SK-N-SH treated with all-trans-retinoic acid at 6 μM for 48 hours (cell line): ENCODE measurements at regions not wholly inside any gene's neighbourhood (a gene's known extent, or its start where the extent isn't known, plus 50 kb on each side); places are given as distances from the start of the nearest gene placed in this dataset.

Experiments
- ATAC-seq: fragments of 200-7000 bp; cut with Tn5 transposase; 3 replicates; pipeline ENCODE4 v1.9.1; 2020; ENCODE audit warnings: mild to moderate bottlenecking, moderate library complexity
- ARNTL ChIP-seq: fragments of 450-650 bp; formaldehyde crosslinking; IDR thresholded peaks from 2 replicates; pipeline ENCODE4 v1.5.0; 2020; ENCODE audit warnings: low read depth, mild to moderate bottlenecking, moderate library complexity, borderline replicate concordance
- BACH2 ChIP-seq: fragments of 250-450 bp; sonication (Bioruptor Pico); IDR thresholded peaks from 2 replicates; pipeline ENCODE4 v1.9.0; 2021; ENCODE audit warnings: mild to moderate bottlenecking, borderline replicate concordance
- CSDC2 ChIP-seq: fragments of 250-450 bp; sonication (Bioruptor Pico); IDR thresholded peaks from 2 replicates; pipeline ENCODE4 v1.5.0; 2020; ENCODE audit warnings: mild to moderate bottlenecking, moderate library complexity
- OSR1 ChIP-seq: fragments of 250-450 bp; sonication (Bioruptor Pico); IDR thresholded peaks from 2 replicates; pipeline ENCODE4 v1.8.0; 2022; ENCODE audit warnings: moderate library complexity, mild to moderate bottlenecking, inconsistent platforms
- PPARA ChIP-seq: fragments of 250-450 bp; sonication (Bioruptor Pico); IDR thresholded peaks from 2 replicates; pipeline ENCODE4 v1.5.0; 2020; ENCODE audit warnings: mild to moderate bottlenecking, borderline replicate concordance
- RARB ChIP-seq: fragments of 250-450 bp; sonication (Bioruptor Pico); IDR thresholded peaks from 2 replicates; pipeline ENCODE4 v1.8.0; 2021; ENCODE audit warnings: mild to moderate bottlenecking, moderate library complexity
- TCF4 ChIP-seq: fragments of 250-450 bp; sonication (Bioruptor Pico); IDR thresholded peaks from 2 replicates; pipeline ENCODE4 v1.8.0; 2021; ENCODE audit warnings: mild to moderate bottlenecking, moderate library complexity, borderline replicate concordance
- TOX ChIP-seq: fragments of 250-450 bp; sonication (Bioruptor Pico); IDR thresholded peaks from 2 replicates; pipeline ENCODE4 v1.8.0; 2021; ENCODE audit warnings: mild to moderate bottlenecking, moderate library complexity, borderline replicate concordance
- ZC3H10 ChIP-seq: fragments of 250-450 bp; sonication (Bioruptor Pico); IDR thresholded peaks from 2 replicates; pipeline ENCODE4 v1.5.1; 2021; ENCODE audit warnings: mild to moderate bottlenecking, moderate library complexity
- ZFP3 ChIP-seq: fragments of 250-450 bp; sonication (Bioruptor Pico); IDR thresholded peaks from 2 replicates; pipeline ENCODE4 v1.5.0; 2020; ENCODE audit warnings: mild to moderate bottlenecking, moderate library complexity
- ZFP30 ChIP-seq: fragments of 450-650 bp; formaldehyde crosslinking; IDR thresholded peaks from 2 replicates; pipeline ENCODE4 v1.5.0; 2022; ENCODE audit warnings: mild to moderate bottlenecking, moderate library complexity
- ZNF70 ChIP-seq: fragments of 450-650 bp; formaldehyde crosslinking; IDR thresholded peaks from 2 replicates; pipeline ENCODE4 v1.5.0; 2020; ENCODE audit warnings: mild to moderate bottlenecking, moderate library complexity
- TF ChIP-seq, protein P1 (sequence below): fragments of 250-450 bp; sonication (Bioruptor Pico); IDR thresholded peaks from 2 replicates; pipeline ENCODE4 v1.5.1; 2021; ENCODE audit warnings: mild to moderate bottlenecking, moderate library complexity
- TF ChIP-seq, protein P2 (sequence below): fragments of 250-450 bp; sonication (Bioruptor Pico); IDR thresholded peaks from 2 replicates; pipeline ENCODE4 v1.8.0; 2021; ENCODE audit warnings: low read depth, mild to moderate bottlenecking, moderate library complexity, borderline replicate concordance
- TF ChIP-seq, protein P3 (sequence below): fragments of 250-450 bp; sonication (Bioruptor Pico); IDR thresholded peaks from 2 replicates; pipeline ENCODE4 v1.5.0; 2020; ENCODE audit warnings: mild to moderate bottlenecking, moderate library complexity
- TF ChIP-seq, protein P4 (sequence below): fragments of 250-450 bp; sonication (Bioruptor Pico); IDR thresholded peaks from 2 replicates; pipeline ENCODE4 v1.5.1; 2020; ENCODE audit warnings: low read depth, mild to moderate bottlenecking, moderate library complexity

DNA sequence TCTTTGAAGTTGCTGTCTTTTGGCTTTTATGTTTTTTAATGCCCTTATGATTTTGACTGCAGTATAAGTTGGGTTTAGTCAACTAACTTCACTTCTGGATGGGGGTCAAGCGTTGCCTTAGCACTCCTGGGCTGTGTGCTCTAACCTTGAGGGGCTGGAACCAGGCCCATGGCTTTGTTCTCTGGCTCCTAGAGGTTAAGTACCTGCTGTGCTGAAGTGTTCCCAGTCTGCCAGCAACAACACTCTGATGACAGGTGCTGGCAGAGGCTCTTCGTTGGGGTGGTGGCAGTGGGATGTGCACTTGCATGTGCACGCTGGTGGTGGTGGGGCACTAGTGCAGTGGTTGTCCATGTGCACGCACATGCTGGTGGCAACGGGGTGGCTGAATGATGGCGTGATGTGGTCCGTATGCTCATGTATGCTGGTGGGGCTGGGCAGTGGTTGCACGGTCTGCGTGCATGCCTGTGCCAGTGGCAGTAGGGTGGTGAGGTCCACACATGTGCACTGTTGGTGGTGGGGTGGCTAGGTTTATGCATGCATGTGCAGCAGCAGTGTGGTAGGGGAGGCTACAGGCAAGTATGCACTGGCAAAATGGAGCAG is 447.8 kb upstream of the GOT2 start (continued):
- no peak for TF ChIP-seq ARNTL (CRISPR knock-in tag)

DNA sequence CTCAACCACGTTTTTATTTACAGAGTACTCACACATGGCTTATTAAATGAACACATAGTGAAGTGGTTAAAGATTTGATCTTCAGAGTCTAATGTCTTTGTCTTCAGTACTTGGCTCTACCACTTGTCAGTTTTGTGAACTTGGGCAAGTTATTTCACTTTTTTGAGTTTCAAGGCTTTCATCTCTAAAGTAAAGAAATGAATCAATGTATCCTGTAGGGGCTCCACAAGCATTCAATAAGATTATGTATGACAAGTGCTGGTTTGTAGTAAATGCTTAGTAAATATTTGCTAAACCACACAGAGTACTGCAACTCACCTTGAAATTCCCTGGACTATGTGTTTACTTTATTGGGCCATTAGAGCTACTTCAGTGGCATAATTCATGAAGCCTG is 446.0 kb upstream of the GOT2 start:
- TF ChIP-seq BACH2 (no peak), TCF4 (CRISPR knock-in tag) (no peak), ZFP3 (CRISPR knock-in tag) (no peak), PPARA (CRISPR knock-in tag) (no peak), ARNTL (CRISPR knock-in tag) (no peak), CSDC2 (no peak), ZFP30 (no peak), ZC3H10 (CRISPR knock-in tag) (no peak), TOX (CRISPR knock-in tag) (no peak), RARB (CRISPR knock-in tag) (no peak), ZNF70 (CRISPR knock-in tag) (no peak)
- TF ChIP-seq, protein P1, sequence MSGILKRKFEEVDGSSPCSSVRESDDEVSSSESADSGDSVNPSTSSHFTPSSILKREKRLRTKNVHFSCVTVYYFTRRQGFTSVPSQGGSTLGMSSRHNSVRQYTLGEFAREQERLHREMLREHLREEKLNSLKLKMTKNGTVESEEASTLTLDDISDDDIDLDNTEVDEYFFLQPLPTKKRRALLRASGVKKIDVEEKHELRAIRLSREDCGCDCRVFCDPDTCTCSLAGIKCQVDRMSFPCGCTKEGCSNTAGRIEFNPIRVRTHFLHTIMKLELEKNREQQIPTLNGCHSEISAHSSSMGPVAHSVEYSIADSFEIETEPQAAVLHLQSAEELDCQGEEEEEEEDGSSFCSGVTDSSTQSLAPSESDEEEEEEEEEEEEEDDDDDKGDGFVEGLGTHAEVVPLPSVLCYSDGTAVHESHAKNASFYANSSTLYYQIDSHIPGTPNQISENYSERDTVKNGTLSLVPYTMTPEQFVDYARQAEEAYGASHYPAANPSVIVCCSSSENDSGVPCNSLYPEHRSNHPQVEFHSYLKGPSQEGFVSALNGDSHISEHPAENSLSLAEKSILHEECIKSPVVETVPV (CRISPR knock-in tag): no peak
- TF ChIP-seq, protein P2, sequence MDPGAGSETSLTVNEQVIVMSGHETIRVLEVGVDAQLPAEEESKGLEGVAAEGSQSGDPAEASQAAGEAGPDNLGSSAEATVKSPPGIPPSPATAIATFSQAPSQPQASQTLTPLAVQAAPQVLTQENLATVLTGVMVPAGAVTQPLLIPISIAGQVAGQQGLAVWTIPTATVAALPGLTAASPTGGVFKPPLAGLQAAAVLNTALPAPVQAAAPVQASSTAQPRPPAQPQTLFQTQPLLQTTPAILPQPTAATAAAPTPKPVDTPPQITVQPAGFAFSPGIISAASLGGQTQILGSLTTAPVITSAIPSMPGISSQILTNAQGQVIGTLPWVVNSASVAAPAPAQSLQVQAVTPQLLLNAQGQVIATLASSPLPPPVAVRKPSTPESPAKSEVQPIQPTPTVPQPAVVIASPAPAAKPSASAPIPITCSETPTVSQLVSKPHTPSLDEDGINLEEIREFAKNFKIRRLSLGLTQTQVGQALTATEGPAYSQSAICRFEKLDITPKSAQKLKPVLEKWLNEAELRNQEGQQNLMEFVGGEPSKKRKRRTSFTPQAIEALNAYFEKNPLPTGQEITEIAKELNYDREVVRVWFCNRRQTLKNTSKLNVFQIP (CRISPR knock-in tag): no peak
- TF ChIP-seq, protein P3, sequence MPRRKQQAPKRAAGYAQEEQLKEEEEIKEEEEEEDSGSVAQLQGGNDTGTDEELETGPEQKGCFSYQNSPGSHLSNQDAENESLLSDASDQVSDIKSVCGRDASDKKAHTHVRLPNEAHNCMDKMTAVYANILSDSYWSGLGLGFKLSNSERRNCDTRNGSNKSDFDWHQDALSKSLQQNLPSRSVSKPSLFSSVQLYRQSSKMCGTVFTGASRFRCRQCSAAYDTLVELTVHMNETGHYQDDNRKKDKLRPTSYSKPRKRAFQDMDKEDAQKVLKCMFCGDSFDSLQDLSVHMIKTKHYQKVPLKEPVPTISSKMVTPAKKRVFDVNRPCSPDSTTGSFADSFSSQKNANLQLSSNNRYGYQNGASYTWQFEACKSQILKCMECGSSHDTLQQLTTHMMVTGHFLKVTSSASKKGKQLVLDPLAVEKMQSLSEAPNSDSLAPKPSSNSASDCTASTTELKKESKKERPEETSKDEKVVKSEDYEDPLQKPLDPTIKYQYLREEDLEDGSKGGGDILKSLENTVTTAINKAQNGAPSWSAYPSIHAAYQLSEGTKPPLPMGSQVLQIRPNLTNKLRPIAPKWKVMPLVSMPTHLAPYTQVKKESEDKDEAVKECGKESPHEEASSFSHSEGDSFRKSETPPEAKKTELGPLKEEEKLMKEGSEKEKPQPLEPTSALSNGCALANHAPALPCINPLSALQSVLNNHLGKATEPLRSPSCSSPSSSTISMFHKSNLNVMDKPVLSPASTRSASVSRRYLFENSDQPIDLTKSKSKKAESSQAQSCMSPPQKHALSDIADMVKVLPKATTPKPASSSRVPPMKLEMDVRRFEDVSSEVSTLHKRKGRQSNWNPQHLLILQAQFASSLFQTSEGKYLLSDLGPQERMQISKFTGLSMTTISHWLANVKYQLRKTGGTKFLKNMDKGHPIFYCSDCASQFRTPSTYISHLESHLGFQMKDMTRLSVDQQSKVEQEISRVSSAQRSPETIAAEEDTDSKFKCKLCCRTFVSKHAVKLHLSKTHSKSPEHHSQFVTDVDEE: no peak
- TF ChIP-seq, protein P4, sequence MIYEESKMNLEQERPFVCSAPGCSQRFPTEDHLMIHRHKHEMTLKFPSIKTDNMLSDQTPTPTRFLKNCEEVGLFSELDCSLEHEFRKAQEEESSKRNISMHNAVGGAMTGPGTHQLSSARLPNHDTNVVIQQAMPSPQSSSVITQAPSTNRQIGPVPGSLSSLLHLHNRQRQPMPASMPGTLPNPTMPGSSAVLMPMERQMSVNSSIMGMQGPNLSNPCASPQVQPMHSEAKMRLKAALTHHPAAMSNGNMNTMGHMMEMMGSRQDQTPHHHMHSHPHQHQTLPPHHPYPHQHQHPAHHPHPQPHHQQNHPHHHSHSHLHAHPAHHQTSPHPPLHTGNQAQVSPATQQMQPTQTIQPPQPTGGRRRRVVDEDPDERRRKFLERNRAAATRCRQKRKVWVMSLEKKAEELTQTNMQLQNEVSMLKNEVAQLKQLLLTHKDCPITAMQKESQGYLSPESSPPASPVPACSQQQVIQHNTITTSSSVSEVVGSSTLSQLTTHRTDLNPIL (CRISPR knock-in tag): no peak
- ATAC-seq: no peak

DNA sequence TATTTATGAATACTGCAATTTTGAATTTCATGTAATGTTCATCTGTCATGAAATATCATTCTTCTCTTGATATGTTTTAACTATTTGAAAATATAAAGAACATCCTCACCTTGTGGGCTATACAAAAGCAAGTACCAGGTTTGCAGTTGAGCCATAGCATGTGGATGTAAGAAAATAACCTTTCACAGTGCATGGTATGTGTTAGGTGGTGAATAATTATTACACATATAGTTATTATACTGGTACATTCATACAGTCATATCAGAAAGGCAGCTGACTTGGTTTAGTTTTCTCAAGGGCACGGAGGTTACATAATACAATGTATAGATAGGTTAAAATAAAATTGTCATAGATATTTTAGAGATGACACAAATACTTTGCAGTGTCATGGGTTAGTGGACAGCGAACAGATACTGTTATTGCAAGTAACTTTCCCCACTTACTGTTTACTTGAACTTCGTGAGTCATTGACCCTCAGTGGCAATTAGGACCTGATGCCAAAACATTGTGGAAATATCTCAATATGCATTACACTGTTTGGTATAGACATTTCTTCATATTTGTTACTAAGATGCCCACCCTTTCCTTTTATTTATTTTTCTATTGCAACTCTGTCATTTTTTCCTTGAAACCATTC is 445.4 kb upstream of the GOT2 start:
- TF ChIP-seq, protein P1 (CRISPR knock-in tag): no peak
- TF ChIP-seq, protein P2 (CRISPR knock-in tag): no peak
- TF ChIP-seq, protein P3: no peak
- TF ChIP-seq, protein P4 (CRISPR knock-in tag): no peak
- TF ChIP-seq OSR1 (CRISPR knock-in tag) (no peak), ZFP30 (no peak), ZC3H10 (CRISPR knock-in tag) (no peak)
- no peak for ATAC-seq
